Putamen (tissue), 1 donor: ENCODE measurements at regions not wholly inside any gene's neighbourhood (a gene's known extent, or its start where the extent isn't known, plus 50 kb on each side); places are given as distances from the start of the nearest gene placed in this dataset.

ENCODE experiments used
- DNase-seq: peaks from one replicate; pipeline ENCODE4 v3.0.0-alpha.2; 2016; ENCODE audit warnings: low spot score

- no peak for DNase-seq
These were observed 160.6 kb downstream of the KLF6 start for GRCh38 chr10:3624367-3624766.

- DNase-seq: no peak
These were observed 161.3 kb downstream of the KLF6 start for GRCh38 chr10:3623746-3624145.

- DNase-seq: no peak
These were observed 162.0 kb downstream of the KLF6 start for GRCh38 chr10:3622845-3623621.

GRCh38 chr10:3622427-3622826 lies 162.6 kb downstream of the KLF6 start:
- DNase-seq: no peak

- DNase-seq: no peak
These were observed 164.2 kb downstream of the KLF6 start for GRCh38 chr10:3620818-3621217.

GRCh38 chr10:3619241-3619640 lies 165.8 kb downstream of the KLF6 start:
- DNase-seq: no peak

- no peak for DNase-seq
These were observed 168.1 kb downstream of the KLF6 start for GRCh38 chr10:3616880-3617279.

GRCh38 chr10:3613318-3613717 lies 171.7 kb downstream of the KLF6 start:
- no peak for DNase-seq

GRCh38 chr10:3612183-3613001 lies 172.6 kb downstream of the KLF6 start:
- no peak for DNase-seq

GRCh38 chr10:3606309-3606708 lies 178.7 kb downstream of the KLF6 start:
- DNase-seq: no peak

- DNase-seq: no peak
These were observed 179.1 kb downstream of the KLF6 start for GRCh38 chr10:3605882-3606281.

GRCh38 chr10:3595736-3596135 lies 189.3 kb downstream of the KLF6 start:
- DNase-seq: peak; percentile 3

- DNase-seq: no peak
These were observed 191.4 kb downstream of the KLF6 start for GRCh38 chr10:3593611-3594010.

GRCh38 chr10:3592424-3592823 lies 192.6 kb downstream of the KLF6 start:
- DNase-seq: no peak

- DNase-seq: no peak
These were observed 196.2 kb downstream of the KLF6 start for GRCh38 chr10:3588816-3589215.

- peak; percentile 3 for DNase-seq
These were observed 196.7 kb downstream of the KLF6 start for GRCh38 chr10:3588346-3588745.

- DNase-seq: no peak
These were observed 199.9 kb downstream of the KLF6 start for GRCh38 chr10:3584926-3585784.

- no peak for DNase-seq
These were observed 204.4 kb downstream of the KLF6 start for GRCh38 chr10:3580565-3580964.

- no peak for DNase-seq
These were observed 205.2 kb downstream of the KLF6 start for GRCh38 chr10:3579845-3580244.

- no peak for DNase-seq
These were observed 206.3 kb downstream of the KLF6 start for GRCh38 chr10:3578682-3579081.

- DNase-seq: no peak
These were observed 206.8 kb downstream of the KLF6 start for GRCh38 chr10:3578159-3578558.

GRCh38 chr10:3574451-3574850 lies 210.6 kb downstream of the KLF6 start:
- no peak for DNase-seq
